AG04450 (cell line): ENCODE measurements at regions not wholly inside any gene's neighbourhood (a gene's known extent, or its start where the extent isn't known, plus 50 kb on each side); places are given as distances from the start of the nearest gene placed in this dataset.

Source experiments
- CTCF ChIA-PET: fragments of 300-600, 350-600 bp; formaldehyde crosslinking; extraction: SDS; loops from one replicate; lab custom pipeline; 2022; ENCODE audit warnings: antibody characterized with exemption, inconsistent platforms; lab: Charles Lee
- POLR2A ChIA-PET: fragments of 350-600 bp; formaldehyde crosslinking; extraction: SDS; loops from one replicate; lab custom pipeline; 2021; ENCODE audit warnings: antibody characterized with exemption, inconsistent platforms; lab: Yijun Ruan, JAX
- DNase-seq: peaks from one replicate; pipeline ENCODE4 v3.0.0-alpha.2; 2011; ENCODE audit warnings: low read depth, low spot score
- H3K27ac ChIP-seq: one replicate; pipeline ENCODE4 v1.5.1; 2012; ENCODE audit warnings: low read depth, low read length, control low read depth
- H3K27me3 ChIP-seq: one replicate; pipeline ENCODE4 v1.6.0; 2012; ENCODE audit warnings: low read length; ENCODE audit not compliant: control insufficient read depth, insufficient read depth
- H3K4me3 ChIP-seq: 2 replicates; pipeline ENCODE4 v1.5.1; 2011; ENCODE audit warnings: mild to moderate bottlenecking, low read depth, low read length, control low read depth
- H3K9me3 ChIP-seq: 2 replicates; pipeline ENCODE4 v1.5.1; 2012; ENCODE audit warnings: low read length; ENCODE audit not compliant: control insufficient read depth, insufficient read depth
- TF ChIP-seq, protein P1 (sequence below): IDR thresholded peaks from 2 replicates; pipeline ENCODE4 v1.5.1; 2011; ENCODE audit warnings: low read depth, low read length, control low read depth, inconsistent platforms

DNA sequence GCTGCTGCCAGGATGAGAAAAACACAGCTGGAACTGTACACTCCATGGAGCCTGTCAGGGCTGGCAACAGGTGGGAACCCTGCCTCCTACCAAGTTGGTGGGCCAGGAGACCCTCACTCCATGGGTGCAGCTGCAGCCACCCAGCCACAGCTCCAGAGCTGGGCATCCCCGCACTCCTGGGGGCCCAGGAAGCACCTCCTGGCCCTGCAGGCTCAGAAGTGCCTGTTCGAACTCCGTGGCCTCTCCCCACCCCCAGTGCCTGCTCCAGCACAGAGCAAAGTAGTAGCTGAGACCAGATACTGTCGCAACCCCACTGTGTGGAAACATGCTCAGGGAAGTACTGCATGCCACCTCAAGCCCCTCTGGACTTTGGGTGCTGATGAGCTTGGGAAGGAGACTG, 564.0 kb upstream of the ACO1 start:
- Histone ChIP-seq H3K27me3 (no peaks in the 10 kb centered on the region), H3K9me3 (peaks cover 17% of the 10 kb centered on the region), H3K4me3 (no peak overlapping the region), H3K27ac (no peak overlapping the region)
- TF ChIP-seq, protein P1, sequence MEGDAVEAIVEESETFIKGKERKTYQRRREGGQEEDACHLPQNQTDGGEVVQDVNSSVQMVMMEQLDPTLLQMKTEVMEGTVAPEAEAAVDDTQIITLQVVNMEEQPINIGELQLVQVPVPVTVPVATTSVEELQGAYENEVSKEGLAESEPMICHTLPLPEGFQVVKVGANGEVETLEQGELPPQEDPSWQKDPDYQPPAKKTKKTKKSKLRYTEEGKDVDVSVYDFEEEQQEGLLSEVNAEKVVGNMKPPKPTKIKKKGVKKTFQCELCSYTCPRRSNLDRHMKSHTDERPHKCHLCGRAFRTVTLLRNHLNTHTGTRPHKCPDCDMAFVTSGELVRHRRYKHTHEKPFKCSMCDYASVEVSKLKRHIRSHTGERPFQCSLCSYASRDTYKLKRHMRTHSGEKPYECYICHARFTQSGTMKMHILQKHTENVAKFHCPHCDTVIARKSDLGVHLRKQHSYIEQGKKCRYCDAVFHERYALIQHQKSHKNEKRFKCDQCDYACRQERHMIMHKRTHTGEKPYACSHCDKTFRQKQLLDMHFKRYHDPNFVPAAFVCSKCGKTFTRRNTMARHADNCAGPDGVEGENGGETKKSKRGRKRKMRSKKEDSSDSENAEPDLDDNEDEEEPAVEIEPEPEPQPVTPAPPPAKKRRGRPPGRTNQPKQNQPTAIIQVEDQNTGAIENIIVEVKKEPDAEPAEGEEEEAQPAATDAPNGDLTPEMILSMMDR = no peak
- DNase-seq = no peak
- POLR2A ChIA-PET = no interaction called here
- CTCF ChIA-PET = no interaction called here

DNA sequence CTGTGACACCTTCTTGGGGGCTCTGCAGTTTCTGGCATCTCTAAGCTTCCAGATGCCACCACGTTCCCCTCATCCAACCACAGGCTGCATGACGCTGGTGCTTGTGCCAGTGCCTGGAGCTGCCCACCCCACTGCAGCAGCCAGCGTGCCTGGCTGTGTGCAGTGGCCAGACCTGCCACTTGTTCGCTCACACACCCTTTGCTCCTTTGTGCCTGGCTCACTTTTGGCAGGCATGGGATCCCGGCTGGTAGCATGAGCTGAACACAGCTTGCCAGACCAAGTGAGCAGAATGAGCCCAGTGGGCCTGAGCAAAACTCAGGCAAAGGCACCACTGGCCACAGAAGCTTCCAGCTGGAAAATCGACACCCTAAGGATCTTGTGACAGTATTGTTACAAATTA, 562.9 kb upstream of the ACO1 start:
- H3K4me3 ChIP-seq = no peak overlapping the region
- TF ChIP-seq, protein P1 = no peak
- ChIA-PET CTCF (no interaction called here), POLR2A (no interaction called here)
- H3K9me3 ChIP-seq = peaks cover 17% of the 10 kb centered on the region
- no peak overlapping the region for H3K27ac ChIP-seq
- H3K27me3 ChIP-seq = no peaks in the 10 kb centered on the region
- no peak for DNase-seq

DNA sequence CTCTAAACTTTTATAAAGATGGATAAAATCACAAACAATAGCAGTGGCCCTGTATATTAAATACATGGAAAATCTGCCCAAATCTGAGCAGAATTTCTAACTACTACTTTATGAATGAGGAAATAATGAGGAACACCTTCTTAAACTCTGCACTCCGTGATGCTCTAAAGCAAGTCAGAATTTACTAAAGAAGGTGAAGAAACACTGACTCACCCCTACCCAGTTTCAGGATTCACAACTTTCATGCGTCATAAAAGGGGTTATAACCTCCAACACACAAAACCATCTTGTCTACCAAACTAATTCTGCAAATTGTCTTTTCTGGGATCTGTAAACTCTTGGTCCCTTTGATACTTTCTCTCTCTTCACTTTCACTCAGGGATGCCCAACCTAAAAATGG, 561.1 kb upstream of the ACO1 start:
- DNase-seq = no peak
- Histone ChIP-seq H3K4me3 (no peak overlapping the region), H3K27me3 (no peaks in the 10 kb centered on the region), H3K9me3 (peaks cover 17% of the 10 kb centered on the region), H3K27ac (no peak overlapping the region)
- CTCF ChIA-PET = no interaction called here
- TF ChIP-seq, protein P1 = no peak
- POLR2A ChIA-PET = no interaction called here

DNA sequence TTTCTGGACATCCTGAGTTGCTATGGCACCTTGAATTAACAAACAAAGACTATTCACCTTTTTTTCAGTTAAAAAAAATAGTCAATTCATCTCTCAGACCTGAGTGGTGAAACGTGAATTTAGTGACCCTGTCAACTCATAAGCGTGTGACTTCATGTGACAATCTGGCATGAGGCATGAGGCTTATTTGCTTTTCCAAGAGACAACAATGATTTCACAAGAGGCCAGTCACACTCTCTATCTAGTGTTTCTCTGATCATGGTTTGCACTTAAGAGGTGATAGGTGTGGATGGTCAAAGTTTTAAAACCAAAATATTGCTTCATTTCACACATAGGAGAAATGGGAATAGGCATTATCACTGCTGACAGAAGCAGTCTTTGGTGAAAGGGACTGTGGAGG, 559.6 kb upstream of the ACO1 start:
- Histone ChIP-seq H3K9me3 (peaks cover 17% of the 10 kb centered on the region), H3K27ac (no peak overlapping the region), H3K27me3 (no peaks in the 10 kb centered on the region), H3K4me3 (no peak overlapping the region)
- ChIA-PET POLR2A (no interaction called here), CTCF (no interaction called here)
- DNase-seq = no peak
- TF ChIP-seq, protein P1 = no peak

DNA sequence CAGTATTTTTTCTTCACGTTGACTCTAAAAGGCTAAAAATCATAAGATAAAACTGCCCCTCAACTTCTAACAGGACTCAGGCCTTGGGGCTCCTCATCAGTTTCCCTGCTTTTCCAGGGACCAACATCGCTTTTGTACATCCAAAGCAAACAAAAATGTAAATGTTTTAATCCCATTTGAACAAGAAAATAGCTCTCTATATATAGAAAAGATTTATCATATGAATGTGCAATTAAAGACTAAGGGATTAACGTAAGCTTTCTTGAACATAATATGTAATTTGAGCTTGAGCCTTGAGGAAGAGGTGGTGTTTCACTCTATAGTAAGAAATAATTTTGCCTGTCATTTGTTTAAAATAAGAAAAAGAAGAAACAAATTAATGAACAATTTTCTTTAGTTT, 547.2 kb upstream of the ACO1 start:
- Histone ChIP-seq H3K27ac (no peak overlapping the region), H3K9me3 (0 out of 2 replicates have a peak, but pooled peaks cover 4% of the 10 kb centered on the region), H3K4me3 (no peak overlapping the region), H3K27me3 (no peaks in the 10 kb centered on the region)
- TF ChIP-seq, protein P1 = no peak
- ChIA-PET POLR2A (no interaction called here), CTCF (no interaction called here)
- DNase-seq = no peak
